HG02884 (cell line): ENCODE measurements at regions not wholly inside any gene's neighbourhood (a gene's known extent, or its start where the extent isn't known, plus 50 kb on each side); places are given as distances from the start of the nearest gene placed in this dataset.
"Not testable (repeated sequence)": the region's sequence is repeated elsewhere in the genome, so short reads cannot be mapped to it uniquely, and the experiment has no call there.

ENCODE experiments used
- ATAC-seq: cut with Tn5 transposase; IDR thresholded peaks from one replicate; pipeline ENCODE4 v1.9.1; 2021; ENCODE audit warnings: mild to moderate bottlenecking, moderate library complexity; ENCODE audit not compliant: unreplicated experiment

DNA sequence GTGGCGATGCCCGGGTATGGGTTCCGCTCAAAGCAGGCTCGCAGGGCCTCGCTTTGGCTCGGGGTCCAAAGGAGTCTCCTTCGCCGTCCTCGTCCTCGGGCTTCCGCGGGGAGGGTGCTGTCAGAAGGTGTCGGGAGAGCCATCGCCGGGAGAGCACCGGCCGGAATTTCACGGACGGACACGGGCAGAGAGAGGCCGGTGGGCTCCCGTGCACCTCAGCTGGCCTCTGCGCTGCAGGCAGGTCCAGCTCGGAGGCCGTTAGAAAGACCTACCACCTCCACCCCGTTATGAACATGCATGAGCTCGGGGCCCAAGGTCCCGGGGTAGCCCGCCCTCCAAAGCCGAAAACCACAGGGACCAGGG lies 1846.0 kb upstream of the DEFB115 start:
- ATAC-seq = not testable (repeated sequence)

DNA sequence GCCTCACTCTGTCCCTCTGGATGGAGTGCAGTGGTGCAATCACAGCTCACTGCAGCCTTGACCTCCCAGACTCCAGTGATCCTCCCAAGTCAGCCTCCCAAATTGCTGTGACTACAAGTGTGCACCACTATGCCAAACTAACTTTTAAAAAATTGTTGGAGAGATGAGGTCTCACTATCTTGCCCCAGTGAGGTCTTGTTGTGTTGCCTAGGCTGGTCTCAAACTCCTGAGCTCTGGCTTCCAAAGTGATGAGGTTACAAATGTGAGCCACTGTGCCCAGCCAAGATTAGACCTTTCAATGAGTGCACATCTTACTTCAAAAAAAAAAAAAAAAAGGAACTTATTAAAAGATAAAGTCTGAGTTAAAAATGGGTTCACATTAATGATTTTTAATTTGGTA lies 1838.1 kb upstream of the DEFB115 start:
- no peak for ATAC-seq

DNA sequence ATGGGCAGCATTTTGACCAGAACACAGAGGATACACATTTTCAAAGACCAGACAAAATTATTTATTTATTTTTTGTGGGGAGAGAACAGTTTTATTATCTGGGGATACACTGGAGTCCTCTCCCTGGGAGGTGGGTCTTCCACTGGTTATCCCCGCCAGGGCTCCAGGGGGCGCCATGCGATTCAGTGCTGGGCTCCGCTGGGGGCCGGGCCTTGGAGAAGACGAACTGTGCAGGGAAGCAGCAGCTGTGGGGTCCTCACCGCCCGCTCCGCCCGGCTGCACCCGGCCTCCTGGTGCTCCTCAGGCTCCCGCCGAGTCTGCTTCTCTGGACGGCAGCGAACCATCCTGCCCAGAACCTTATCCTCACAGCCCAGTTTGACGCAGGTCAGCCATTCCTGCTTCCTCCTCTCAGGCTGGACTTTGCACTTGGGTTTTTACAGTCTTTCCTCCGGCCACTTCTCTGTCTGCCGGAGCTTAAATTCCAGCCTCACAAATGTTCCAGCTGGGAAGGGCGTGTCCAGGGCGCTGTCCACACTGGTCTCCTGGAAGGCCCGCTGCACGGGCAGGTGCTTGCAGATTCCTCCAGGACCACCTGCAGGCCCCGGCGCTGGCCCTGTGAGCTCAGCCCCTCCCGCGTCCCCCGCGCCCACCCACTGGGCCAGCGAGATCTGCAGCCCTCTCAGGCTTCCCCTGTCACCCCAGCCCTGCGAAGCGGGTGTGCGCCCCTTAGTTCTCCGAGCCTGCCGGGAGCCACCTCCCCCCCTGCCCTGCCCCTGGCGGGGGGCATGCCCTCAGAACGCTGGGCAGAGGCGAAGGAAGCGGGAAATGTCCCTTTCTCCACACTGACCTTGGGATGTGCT lies 1830.0 kb upstream of the DEFB115 start:
- ATAC-seq = no peak

DNA sequence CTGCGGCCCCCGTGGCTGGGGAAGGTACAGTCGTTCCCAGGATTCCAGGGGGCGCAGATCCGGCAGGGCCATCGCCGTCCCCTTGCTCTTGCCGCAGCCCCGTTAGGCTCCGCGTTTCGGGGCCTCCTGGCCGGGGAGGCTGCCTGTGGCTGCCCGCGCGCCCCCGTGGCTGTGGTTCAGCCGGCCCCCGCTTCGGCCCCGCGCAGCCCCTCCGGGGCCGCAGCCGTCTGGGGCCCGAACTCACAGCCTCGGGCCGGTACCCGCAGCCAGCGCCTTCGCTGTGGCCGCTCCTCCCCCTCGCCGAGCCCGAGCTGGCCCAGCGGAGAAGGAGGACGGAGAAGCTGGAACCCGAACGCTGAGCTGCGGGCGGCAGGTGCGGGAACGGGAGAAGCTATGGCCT lies 1826.9 kb upstream of the DEFB115 start:
- ATAC-seq = no peak

DNA sequence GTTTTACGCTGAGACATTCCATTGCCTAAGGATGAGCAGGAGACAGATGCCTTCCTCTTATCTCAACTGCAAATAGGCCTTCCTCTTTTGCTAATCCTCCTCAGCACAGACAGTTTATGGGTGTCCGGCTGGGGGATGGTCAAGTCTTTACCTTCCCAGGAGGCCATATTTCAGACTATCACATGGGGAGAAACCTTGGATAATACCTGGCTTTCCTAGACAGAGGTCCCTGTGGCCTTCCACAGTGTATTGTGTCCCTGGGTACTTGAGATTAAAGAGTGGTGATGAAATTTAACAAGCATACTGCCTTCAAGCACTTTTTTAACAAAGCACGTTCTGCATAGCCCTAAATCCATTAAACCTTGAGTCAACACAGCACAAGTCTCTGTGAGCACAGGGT lies 1816.7 kb upstream of the DEFB115 start:
- not testable (repeated sequence) for ATAC-seq

DNA sequence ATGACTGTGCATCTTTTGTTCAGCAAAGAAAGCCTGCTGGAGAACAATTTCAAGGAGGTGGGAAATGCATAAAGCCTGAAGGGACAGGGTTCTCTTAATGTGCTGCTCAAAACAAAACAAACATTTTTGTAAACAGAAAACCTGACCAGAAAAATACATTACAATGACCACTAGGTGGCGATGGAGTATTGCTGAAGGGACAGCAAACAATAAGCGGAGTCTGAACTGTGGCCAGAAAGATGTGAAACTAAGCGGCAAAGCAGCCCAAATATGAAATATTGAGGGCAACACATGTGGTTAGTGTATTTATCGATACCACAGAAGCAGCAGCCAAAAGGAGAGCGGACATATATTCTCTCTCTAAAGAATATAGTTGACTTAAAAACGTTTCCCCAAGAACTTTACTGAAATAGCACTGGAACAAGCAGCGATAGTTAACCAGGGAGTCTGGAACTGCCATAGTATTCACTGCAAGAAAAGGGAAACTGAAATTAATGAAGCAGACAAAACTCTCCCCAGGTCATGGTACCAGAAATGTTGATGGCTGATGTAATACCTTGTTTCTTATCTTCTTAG lies 1814.2 kb upstream of the DEFB115 start:
- not testable (repeated sequence) for ATAC-seq

DNA sequence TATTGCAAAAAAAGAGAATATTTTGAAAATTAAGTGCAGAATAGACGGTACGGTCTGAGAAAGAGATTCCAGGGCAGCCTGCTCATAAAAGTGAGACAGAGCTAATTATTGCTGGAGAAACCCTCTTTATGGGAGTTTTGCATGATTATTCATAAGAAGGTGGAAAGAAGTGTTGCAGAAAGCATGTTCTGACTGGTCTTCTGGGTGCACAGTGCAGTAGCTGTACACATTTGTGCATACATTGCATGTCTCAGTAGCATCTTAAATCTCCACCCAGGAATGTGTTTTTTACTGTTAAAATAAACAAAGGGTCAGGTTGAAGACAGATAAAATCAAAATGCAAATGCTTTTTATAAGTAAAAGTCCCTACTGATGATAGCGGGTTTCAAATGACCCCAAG lies 1813.6 kb upstream of the DEFB115 start:
- peak; percentile 87 for ATAC-seq

DNA sequence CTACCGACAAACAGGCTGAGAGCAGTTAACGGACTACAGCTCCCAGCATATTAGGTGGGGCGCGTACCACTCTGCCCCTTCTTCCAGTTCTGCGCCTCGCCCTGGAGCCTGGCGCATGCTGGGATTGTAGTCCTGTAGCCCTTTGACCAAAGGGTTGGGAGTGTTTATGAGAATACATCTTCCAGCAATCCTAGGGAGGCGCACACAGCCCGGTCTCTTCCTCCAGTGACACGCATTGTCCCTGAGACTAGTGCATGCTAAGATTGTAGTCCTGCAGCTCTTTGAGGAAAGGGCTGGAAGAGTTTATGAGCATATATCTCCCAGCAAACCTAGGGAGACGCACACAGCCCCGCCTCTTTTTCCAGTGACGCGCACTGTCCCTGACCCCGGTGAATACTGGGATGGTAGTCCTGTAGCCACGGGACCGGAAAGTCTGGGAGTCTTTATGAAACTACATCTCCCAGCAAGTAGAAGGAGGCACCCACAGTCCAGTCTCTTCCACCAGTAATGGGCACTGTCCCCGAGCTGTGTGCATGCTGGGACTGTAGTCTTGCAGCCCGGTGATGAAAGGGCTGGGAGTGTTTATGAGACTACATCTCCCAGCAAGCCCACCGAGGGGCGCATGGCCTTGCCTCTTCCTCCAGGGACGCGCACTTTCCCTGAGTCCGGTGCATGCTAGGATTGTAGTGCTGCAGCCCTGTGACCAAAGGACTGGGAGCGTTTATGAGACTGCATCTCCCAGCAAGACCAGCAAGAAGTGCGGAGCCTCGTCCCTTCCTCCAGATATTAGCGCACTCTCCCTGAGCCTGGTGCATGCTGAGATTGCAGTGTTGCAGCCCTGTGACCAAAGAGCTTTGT lies 1812.2 kb upstream of the DEFB115 start:
- peak; percentile 69 for ATAC-seq

DNA sequence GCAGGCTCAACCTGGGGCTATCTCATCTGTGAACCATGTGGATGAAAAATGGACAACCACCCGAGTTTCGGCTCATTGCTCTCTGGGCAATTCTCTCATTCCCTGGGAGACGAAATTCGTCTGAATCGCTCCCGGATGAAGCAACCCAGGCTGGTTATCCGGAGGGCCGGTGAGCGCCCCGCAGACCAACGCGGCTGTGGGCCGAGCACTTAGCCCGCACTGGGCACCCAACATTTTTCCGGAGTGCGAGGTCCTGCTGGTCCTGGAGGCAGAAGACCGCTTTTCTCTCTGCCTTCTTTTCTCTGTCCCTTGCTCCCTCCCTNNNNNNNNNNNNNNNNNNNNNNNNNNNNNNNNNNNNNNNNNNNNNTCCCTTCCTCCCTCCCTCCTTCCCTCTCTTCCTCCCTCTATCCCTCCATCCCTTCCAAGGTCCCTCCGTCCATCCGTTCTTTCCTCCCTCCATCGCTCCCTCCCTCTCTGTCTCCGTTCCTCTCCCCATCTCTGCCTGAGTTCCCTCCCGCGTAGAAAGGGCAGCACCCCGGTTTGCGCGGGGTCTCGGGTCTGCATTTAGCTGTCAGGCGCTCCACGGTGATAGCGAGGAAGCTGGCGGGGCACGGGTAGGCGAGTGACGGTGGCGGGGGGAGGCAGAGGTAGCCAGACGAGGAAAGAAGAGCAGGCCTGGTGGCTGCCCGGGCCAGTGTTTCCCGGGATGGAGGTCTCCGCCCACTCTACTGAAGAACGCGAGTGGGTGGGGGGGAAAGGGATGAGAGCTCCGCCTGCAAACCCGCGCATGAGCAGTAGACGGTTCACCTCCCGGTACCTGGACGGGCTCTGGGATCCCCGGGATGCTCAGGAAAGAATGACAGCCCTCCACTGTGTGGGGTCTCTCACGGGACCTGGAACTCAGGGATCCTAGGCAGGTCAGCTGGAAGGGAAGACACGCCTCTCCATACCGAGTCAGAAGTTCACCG lies 1809.7 kb upstream of the DEFB115 start:
- ATAC-seq = not testable (repeated sequence)

DNA sequence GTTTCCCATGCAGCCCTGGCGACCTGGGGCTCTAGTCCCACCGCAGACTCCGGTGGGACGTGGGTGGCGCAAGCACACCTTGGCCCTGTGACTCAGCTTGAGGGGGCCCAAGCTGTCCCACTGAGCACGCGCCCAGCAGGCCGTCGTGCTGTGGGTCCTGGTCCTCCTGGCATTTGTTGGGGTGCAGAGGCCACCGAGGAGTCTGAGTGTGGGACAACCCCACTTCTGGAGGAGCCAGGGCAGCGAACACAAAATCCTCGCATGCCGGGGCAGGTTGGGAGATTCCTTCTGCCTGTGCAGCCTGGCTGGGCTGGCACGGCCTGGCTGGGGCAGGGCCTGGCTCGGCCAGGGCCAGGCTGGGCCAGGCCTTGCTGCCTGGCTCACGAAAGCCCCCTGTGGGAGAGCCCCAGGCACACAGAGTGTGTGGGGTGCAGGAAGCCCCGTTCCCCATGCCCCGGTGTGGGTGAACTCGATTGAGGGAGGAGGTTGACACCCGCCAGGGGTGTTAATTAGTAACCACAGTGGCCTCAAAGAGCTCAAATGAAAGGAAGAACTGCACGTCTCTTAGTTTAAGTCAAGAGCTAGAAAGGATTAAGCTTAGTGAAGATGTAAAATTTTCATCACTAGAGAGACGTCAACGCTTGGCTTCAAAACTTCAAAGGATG lies 1808.5 kb upstream of the DEFB115 start:
- no peak for ATAC-seq

DNA sequence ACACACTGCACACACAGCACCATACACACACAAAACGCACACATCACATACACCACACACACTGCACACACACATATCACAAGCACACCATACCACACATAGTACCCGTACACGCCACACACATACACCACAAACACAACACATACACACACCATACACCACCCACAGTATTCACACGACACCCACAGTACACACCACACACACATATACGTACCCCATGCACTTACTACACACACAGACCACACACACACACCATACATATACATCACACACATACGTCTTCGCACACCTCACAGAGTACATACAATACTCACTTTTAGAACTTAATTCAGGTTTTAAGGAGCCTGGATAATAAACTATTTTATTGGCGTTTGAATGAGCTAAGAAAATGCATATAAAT lies 1805.3 kb upstream of the DEFB115 start:
- no peak for ATAC-seq

DNA sequence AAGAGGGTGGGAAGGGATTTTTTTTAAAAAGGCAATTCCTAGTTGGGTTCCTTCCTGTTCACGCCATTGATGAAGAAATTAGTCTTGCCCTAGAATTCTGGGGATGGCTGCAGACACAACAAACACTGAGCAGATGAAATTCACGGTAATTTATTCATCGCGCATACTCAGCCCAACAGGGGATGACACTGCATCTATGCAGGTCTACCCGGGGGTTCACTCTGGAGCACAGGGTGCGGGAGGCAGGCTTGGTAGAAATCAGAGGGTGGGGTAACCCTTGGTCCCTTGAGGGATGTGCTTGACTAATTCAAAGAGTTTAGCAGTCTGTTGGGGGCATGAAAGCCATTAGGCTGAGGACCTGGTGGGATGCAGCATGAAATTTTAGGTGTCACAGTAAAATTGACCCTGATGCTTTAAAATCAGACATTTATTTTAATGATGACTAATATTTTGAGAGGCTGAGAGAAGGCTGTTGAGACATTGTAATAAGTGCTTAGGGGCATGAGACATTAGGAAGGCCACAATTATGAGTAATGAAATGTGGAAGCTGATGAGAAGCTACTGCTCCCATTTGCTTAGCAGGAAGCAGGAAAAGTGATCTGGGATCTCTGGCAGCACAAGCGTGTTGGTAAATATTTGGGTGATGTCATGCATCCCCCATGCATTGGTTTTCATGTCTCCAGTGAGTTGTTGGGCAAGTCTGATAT lies 1800.3 kb upstream of the DEFB115 start:
- ATAC-seq = not testable (repeated sequence)

DNA sequence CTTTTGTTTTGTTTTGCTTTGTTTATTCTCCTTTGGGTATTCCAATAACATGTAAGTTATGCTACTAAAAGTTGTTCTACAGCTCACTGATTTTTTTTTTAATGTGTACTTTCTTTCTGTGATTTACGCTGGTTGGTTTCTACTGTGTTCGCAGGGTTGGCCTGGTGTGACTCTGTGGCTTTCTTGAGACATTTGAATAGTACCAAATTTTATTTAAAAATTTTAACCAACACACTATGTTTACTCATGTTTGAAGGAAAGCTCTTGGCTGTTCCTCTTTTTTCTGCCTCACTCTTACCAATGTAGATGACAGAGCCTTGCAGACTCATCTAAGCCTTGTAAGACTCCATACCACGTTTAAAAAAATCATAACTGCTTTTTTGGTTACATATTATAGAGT lies 1784.9 kb upstream of the DEFB115 start:
- ATAC-seq = peak; percentile 81

DNA sequence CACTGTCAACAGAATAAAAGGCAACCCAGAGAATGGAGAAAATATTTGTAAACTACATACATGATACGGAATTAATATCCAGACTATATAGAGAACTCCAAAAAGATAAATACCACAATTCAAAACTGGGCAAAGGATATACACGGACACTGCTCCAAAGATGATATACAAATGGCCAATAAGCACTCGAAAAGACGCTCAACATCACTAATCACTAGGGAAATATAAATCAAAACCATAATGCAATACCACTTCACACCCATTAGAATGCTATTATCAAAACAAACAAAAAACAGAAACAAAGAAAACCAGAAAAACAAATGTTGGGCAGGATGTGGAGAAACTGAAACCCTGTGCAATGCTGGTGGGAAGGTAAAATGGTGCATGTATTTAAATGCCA lies 1764.6 kb upstream of the DEFB115 start:
- not testable (repeated sequence) for ATAC-seq

DNA sequence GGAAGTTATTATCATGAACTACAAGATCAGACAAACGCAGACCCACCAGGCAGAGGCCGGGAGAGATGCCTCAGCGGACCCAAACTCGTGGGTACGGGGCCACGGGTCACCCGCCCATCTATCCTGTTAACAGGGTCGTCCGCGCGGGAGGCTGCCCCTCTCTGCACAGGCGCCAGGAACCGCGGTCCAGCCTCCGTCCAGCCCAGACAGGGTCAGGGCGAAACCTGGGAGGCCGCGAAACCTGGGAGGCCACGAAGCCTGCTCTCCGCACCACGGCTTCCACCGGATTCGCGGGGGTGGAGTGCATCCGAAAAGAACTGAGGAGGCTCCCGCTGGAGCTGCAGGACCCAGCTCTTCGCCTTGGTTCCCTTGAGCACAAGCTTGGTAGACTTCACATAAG lies 1760.7 kb upstream of the DEFB115 start:
- not testable (repeated sequence) for ATAC-seq

DNA sequence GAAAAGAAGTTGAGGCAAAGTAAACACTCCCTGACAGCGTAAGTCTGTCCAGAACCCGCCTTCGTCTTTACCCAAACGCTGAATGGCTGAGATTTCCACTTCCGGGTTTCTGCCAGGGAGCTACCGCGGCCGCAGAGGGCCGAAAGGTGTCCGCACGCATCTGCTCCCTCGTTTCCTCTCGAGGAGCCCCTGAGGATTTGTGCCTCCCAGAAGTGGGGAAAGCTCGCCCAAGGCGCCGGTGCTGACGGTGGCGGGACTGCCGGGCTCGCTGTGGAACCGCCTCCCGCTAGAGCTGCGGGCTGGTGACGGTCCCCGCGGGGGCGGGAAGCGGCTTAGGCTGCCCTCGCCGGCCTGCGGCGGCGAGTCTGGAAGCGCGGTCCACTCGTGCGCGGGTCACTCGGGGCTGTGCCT lies 1760.2 kb upstream of the DEFB115 start:
- no peak for ATAC-seq

DNA sequence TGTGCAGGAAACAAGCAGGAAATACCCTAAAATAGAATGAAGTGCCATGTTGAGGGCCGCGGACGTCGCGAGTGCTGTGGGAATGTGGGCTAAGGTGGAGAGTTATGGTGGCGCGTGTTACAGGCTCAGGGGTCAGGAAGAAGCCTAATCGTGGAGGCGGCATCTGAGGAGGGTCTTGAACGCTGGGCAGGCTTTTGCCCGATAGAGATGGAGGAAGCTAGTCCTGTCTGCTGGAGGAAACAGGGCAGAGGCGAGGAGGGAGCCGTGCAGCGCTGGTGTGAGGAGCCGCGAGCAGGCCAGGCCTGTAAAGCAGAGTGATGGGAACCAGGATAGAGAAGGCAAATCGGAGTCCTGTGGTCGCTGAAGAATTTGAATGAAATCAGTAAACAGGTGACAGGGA lies 1759.8 kb upstream of the DEFB115 start:
- ATAC-seq = not testable (repeated sequence)

DNA sequence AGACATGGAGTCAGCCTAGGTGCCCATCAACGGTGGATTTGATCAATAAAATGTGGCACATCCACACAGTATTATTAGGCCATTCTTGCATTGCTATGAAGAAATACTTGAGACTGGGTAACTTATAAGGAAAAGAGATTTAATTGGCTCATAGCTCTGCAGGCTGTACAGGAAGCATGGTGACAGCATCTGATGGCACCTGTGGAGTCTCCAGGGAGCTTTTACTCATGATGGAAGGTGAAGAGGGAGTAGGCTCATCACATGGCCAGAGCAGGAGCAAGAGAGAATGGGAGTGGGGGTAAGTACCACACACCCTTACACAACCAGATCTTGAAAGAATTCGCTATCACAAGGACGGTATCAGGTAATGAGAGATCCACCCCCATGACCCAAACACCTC lies 1756.7 kb upstream of the DEFB115 start:
- ATAC-seq = not testable (repeated sequence)

DNA sequence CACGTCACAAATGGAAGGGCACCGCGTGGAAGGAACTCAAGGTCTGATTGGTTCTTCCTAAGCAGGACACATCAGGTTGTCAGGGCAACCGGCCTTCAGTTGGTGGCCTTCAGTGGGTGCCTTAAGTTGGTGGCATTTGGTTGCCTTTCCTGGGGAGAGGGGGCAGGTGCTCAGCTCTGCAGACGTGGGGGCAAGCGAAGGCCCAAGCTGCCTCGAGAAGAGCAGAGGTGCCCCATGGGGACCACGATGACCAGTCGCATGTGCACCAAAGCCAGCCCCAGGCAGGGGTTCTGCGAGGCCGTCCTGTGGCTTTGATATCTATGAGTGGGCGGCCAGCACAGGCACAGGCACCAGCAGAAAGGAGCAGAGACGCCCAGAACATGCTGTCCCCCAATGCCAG lies 1742.8 kb upstream of the DEFB115 start:
- ATAC-seq = not testable (repeated sequence)
